Nephron progenitor cell (in vitro differentiated cells): ENCODE measurements at regions not wholly inside any gene's neighbourhood (a gene's known extent, or its start where the extent isn't known, plus 50 kb on each side); places are given as distances from the start of the nearest gene placed in this dataset.
A peak's percentile ranks its signal among the peaks of the same experiment; 100 is the strongest.
"Not testable (repeated sequence)": the region's sequence is repeated elsewhere in the genome, so short reads cannot be mapped to it uniquely, and the experiment has no call there.

Source experiments
- DNase-seq: peaks from one replicate; pipeline ENCODE4 v3.0.0; 2021
- H3K27ac Mint-ChIP-seq: 2 replicates; pipeline ENCODE4 v1.8.0; 2021; ENCODE audit warnings: mild to moderate bottlenecking, moderate library complexity, mixed read lengths
- H3K27me3 Mint-ChIP-seq: 2 replicates; pipeline ENCODE4 v1.8.0; 2021; ENCODE audit warnings: mild to moderate bottlenecking, low read depth, mixed read lengths; ENCODE audit not compliant: poor library complexity
- H3K36me3 Mint-ChIP-seq: 2 replicates; pipeline ENCODE4 v1.8.0; 2021; ENCODE audit warnings: low read depth, mixed read lengths
- H3K4me1 Mint-ChIP-seq: 2 replicates; pipeline ENCODE4 v1.8.0; 2021; ENCODE audit warnings: mixed read lengths
- H3K4me3 Mint-ChIP-seq: 2 replicates; pipeline ENCODE4 v1.8.0; 2021; ENCODE audit warnings: mild to moderate bottlenecking, moderate library complexity, mixed read lengths
- H3K9me3 Mint-ChIP-seq: 2 replicates; pipeline ENCODE4 v1.8.0; 2021; ENCODE audit warnings: mild to moderate bottlenecking, moderate library complexity, mixed read lengths

DNA sequence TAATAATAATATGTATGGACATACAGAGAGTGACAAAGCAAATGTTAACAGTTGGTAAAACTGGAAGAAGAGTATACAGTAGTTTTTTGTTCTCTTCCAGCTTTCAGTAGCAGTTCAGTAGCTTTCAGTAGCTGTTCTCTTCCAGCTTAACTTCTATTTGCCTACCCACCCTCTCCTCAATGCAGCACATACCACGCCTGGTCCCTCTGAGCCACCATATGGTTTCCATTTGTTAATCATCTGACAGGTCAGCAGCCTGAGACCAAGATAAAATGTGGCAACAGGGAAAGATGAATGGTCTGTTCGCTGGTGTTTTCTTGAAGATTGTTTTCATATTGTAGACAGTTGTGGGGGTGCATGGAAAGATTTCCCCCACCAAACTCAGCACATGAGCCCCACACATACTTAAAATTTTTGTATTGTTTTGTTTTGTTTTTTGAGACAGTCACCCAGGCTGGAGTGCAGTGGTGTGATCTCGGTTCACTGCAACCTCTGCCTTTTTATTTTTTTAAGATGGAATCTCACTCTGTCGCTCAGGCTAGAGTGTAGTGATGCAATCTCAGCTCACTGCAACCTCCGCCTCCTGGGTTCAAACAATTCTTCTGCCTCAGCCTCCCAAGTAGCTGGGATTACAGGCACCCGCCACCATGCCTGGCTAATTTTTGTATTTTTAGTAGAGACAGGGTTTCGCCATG, 56.8 kb downstream of the ATP6V0E2 start:
- not testable (repeated sequence) for H3K27ac Mint-ChIP-seq, H3K9me3 Mint-ChIP-seq, H3K4me3 Mint-ChIP-seq, H3K36me3 Mint-ChIP-seq, H3K27me3 Mint-ChIP-seq, H3K4me1 Mint-ChIP-seq
- peak; percentile 33 for DNase-seq

DNA sequence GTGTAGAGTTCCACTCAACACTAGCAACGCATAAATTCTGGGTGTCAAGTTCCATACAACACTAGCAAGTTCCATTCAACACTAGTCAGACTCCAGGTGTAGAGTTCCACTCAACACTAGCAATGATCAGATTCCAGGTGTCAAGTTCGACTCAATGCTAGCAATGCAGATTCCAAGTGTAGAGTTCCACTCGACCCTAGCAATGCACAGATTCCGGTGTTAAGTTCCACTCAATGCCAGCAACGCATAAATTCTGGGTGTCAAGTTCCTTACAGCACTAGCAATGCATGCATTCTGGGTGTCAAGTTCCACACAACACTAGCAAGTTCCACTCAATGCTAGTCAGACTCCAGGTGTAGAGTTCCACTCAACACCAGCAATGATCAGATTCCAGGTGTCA, 60.0 kb downstream of the ATP6V0E2 start:
- not testable (repeated sequence) for H3K4me3 Mint-ChIP-seq, H3K9me3 Mint-ChIP-seq, H3K27me3 Mint-ChIP-seq, DNase-seq, H3K36me3 Mint-ChIP-seq, H3K4me1 Mint-ChIP-seq, H3K27ac Mint-ChIP-seq

DNA sequence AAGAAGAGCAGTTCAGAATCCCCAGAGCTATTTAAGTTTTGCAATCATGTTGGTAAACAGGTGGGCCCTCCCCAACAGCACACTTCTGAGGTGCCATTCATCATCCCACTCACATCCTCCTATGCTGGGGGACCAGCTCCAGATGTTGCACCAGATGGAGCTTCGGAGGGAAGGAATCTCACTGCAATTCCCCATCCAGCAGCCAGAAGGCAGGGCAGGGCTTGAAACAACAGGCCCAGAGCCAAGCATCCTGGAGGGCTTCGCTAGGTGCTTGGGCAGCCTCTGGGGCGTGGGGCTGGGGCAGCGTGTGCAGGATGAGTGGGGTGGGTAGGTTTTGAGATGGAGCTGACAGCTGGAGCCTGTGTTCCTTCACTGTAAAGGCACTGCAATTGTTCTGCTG, 73.6 kb downstream of the ATP6V0E2 start:
- not testable (repeated sequence) for H3K9me3 Mint-ChIP-seq, H3K27me3 Mint-ChIP-seq

DNA sequence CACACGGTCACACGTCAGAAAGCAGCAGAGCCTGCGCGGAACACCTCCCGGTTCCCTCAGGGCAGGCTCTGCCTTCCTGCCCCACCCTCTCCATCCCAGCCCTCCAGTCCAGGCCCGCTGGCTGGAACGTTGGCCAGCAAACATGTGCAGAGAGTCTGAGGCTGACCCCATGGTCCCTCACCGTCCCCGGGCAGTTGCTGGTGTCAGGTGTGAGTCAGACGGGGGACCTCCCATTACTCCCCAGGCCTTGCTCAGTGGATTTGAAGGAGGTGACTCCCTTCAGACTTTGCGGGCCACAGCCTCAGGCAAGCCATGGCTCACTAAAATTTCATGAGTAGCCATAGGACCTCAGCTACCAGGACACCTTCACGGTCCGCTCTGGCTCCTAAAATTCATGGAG, 74.7 kb downstream of the ATP6V0E2 start:
- not testable (repeated sequence) for H3K4me1 Mint-ChIP-seq, H3K4me3 Mint-ChIP-seq, H3K27me3 Mint-ChIP-seq, H3K27ac Mint-ChIP-seq, H3K9me3 Mint-ChIP-seq, H3K36me3 Mint-ChIP-seq, DNase-seq

More for the DNA sequence above, 73.6 kb downstream of the ATP6V0E2 start:
- not testable (repeated sequence) for H3K4me3 Mint-ChIP-seq, H3K27ac Mint-ChIP-seq, DNase-seq, H3K36me3 Mint-ChIP-seq, H3K4me1 Mint-ChIP-seq

DNA sequence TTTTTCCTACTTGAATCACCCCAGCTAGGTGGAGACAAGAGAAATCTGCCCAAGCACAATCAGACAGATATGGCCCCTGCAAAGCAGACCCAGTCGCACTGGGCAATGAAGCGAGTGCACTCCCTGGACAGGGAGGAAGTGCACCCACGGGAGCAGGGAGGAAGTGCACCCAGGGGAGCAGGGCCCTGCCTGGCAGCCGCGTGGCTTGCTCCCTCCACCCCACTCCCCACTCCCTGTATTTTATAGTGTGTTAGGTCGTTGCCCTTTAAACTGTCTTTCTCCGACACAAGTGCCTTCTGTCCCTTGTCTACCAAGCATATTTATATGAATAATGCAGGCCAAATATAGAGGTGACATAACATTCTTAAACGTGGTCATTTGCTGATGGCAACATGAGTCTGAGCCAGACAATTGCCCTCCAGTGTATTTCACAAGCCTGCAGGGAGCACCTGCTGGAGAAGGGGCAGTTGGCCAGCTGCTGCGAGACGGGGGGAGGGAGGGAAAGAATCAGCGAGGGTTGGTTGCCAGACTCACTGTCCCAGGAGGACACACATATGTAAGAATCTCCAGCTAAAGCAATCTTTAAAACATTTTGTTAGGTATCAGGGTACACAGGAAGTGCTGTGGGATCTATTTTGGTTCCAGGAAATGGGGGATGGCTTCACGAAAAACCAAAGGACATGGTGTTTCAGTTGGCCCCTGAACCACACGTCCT, 76.3 kb downstream of the ATP6V0E2 start:
- H3K27ac Mint-ChIP-seq, H3K4me1 Mint-ChIP-seq, H3K4me3 Mint-ChIP-seq, H3K27me3 Mint-ChIP-seq, H3K36me3 Mint-ChIP-seq, DNase-seq, H3K9me3 Mint-ChIP-seq: not testable (repeated sequence)

DNA sequence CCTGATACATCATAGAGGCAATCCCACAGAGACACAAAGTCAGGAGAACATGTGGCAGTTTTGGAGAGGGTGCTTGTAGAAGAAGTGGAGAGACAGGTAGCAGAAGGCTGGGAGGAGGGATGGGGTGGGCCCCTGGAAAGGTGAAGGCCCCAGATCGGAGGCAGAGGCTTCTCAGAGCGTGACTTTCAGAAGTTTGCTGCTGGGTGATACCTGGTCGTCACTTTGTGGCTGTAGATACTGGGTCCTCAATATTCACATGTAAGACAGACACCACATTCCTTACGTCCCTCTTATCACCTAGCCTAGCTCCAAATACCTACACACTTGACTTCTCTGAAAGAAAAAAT, 76.8 kb downstream of the ATP6V0E2 start:
- not testable (repeated sequence) for H3K27me3 Mint-ChIP-seq, H3K36me3 Mint-ChIP-seq, H3K27ac Mint-ChIP-seq, H3K4me1 Mint-ChIP-seq, H3K4me3 Mint-ChIP-seq, DNase-seq, H3K9me3 Mint-ChIP-seq

DNA sequence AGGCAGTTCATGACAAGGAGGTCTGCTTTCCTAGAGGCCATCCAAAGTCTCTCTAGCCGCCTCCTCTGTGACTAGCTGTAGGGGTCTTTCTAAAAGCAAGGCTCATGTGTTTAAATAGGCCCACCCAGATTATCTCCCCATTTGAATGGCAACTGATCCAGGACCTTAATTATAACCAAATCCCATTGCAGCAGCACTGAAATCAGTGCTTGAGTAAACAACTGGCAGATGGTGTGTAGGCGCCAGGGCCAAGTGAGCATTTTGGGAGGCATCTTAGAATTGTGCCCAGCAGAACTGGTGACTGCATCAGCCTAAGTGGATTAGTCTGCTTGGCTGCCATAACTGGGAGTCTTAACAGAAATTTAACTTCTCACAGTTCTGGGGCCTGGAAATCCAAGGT, 77.8 kb downstream of the ATP6V0E2 start:
- H3K4me1 Mint-ChIP-seq, H3K9me3 Mint-ChIP-seq, DNase-seq, H3K4me3 Mint-ChIP-seq, H3K36me3 Mint-ChIP-seq, H3K27ac Mint-ChIP-seq, H3K27me3 Mint-ChIP-seq: not testable (repeated sequence)

DNA sequence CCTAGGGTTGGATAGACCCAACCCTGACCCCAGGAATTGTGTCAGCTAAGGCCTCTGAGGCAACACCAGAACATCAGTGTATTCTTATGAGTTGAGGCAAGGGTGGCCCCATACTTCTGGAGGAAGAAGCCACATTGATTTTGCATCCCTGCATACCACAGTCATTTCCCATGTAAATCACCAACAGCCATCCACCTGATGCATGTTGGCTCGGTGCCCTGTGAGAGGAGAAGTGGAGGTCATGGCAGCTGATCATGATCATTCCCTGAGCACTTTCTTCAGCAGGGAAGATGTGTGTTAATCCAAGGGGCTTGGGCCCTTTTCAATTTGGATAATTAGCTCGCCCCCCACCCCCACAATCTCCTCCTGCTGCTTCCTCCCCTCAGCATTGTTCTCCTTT, 85.1 kb downstream of the ATP6V0E2 start:
- H3K9me3 Mint-ChIP-seq, H3K4me3 Mint-ChIP-seq, H3K36me3 Mint-ChIP-seq, DNase-seq, H3K27ac Mint-ChIP-seq, H3K4me1 Mint-ChIP-seq: not testable (repeated sequence)
- peaks cover 14% of the 10 kb centered on the region for H3K27me3 Mint-ChIP-seq

DNA sequence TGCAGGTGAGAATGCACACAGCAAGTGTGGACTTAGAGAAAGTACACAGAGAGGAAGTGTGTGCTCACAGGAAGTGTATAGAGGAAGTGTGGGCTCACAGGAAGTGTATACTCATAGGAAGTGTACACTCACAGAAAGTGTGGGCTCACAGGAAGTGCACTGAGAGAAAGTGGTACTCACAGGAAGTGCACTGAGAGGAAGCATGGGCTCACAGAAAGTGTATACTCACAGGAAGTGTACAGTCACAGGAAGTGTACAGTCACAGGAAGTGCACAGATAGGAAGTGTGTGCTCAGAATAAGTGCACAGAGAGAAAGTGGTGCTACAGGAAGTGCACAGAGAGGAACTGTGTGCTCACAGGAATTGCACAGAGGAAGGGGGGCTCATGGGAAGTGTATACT, 87.1 kb downstream of the ATP6V0E2 start:
- not testable (repeated sequence) for H3K4me3 Mint-ChIP-seq, H3K36me3 Mint-ChIP-seq, H3K27ac Mint-ChIP-seq, H3K9me3 Mint-ChIP-seq, DNase-seq, H3K4me1 Mint-ChIP-seq
- H3K27me3 Mint-ChIP-seq: peaks cover 14% of the 10 kb centered on the region

DNA sequence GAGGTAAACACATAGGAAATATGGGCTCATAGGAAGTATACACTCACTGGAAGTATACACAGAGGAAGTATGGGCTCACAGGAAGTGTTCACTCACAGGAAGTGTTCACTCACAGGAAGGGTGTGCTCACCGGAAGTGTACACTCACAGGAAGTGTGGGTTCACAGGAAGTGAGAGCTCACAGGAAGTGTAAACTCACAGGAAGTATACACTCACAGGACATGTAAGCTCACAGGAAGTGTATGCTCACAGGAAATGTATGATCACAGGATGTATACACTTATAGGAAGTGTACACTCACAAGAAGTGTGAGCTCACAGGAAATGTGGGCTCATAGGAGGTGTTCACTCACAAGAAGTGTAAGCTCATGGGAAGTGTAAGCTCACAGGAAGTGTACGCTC, 88.1 kb downstream of the ATP6V0E2 start:
- H3K36me3 Mint-ChIP-seq, DNase-seq, H3K27ac Mint-ChIP-seq, H3K4me3 Mint-ChIP-seq, H3K9me3 Mint-ChIP-seq, H3K4me1 Mint-ChIP-seq: not testable (repeated sequence)
- H3K27me3 Mint-ChIP-seq: peaks cover 14% of the 10 kb centered on the region

DNA sequence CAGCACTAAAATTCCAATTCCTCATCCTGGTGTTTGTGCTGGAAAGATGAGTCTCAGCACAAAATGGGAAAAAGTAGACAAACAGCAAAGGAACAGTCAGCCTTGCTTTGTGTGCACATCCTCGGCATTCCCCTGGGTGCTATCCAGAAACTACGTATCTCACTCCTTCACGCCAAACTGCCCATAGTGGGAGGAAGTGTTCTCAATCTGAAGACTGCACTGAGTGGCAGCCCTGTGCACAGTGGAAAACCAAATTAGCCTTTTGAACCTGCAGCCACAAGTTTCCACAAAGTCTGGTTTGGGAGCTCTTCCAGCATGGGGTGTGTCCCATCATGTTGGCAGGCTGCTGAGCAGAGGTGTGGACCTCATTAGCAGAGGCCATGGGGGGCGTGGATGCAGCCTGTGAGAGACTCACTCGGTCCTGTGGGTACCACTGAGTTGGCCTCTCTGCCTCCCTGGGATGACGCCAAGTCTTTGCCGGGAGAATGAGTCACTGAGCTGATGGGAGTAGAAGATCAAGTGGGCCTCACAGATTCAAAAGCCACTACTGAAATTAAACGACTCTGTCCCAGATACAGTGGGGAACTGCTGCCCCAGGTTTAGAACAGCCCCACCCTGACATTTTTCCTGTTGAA, 89.0 kb downstream of the ATP6V0E2 start:
- DNase-seq, H3K4me1 Mint-ChIP-seq, H3K4me3 Mint-ChIP-seq, H3K9me3 Mint-ChIP-seq, H3K27ac Mint-ChIP-seq, H3K36me3 Mint-ChIP-seq: not testable (repeated sequence)
- H3K27me3 Mint-ChIP-seq: peaks cover 14% of the 10 kb centered on the region

DNA sequence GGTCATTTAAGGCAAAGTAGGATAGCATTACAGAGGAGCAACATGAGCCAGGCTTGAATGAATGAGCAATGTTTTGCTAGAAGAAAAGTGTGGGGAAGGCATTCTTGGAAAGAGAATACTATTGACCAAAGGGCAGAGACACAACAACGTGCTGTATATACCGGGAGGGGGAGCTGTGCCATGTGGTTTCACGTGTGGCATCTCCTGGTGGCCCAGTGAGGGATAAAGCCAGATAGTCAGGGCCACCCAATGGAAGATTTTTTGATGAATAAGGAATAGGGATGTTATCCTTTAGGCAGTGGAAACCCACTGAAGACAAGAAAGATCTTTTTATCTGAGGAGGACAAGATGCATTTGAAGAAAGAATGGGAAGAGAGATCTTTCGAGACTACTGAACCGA, 90.2 kb downstream of the ATP6V0E2 start:
- H3K4me3 Mint-ChIP-seq, H3K27ac Mint-ChIP-seq, H3K9me3 Mint-ChIP-seq, H3K27me3 Mint-ChIP-seq, H3K4me1 Mint-ChIP-seq, H3K36me3 Mint-ChIP-seq, DNase-seq: not testable (repeated sequence)

DNA sequence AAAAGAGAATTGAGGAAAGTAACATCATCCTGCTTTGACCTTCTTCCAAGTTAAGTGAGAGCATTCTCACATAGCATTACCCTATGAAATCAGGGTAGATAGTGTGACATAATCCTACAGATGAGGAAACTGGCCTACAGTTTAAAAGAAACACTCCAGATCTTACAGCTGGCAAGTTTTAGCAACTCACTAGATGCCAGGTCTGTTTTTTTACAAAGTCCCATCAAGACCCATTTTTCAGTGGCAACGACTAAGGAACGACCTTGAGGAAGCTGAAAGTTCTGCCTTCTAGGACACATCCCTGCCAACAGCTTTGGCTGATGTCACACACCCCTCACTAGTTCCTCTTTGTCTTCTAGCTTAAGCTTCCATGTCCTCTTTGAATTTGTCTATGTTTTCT, 92.7 kb downstream of the ATP6V0E2 start:
- not testable (repeated sequence) for H3K4me1 Mint-ChIP-seq, H3K9me3 Mint-ChIP-seq, H3K27ac Mint-ChIP-seq, H3K4me3 Mint-ChIP-seq, DNase-seq, H3K27me3 Mint-ChIP-seq, H3K36me3 Mint-ChIP-seq

DNA sequence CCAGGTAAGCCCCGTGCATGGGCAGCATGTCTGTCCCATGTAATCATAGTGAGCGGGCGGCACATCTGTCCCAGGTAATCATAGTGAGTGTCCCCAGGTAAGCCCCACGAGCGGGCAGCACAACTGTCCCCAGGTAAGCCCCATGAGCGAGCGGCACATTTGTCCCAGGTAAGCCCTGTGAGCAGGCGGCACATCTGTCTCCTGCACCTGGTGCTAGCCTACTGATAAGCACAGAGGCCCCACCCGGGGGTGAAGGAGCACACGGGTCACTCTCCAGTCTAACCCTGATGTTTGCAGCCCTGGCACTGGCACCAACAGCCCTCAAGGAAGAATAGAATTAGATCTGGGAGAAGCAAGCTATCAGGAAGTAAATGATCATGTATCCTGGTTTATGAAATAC, 99.2 kb downstream of the ATP6V0E2 start:
- H3K4me3 Mint-ChIP-seq, H3K27ac Mint-ChIP-seq, H3K4me1 Mint-ChIP-seq, H3K36me3 Mint-ChIP-seq, DNase-seq, H3K9me3 Mint-ChIP-seq: not testable (repeated sequence)
- H3K27me3 Mint-ChIP-seq: peaks cover 15% of the 10 kb centered on the region

DNA sequence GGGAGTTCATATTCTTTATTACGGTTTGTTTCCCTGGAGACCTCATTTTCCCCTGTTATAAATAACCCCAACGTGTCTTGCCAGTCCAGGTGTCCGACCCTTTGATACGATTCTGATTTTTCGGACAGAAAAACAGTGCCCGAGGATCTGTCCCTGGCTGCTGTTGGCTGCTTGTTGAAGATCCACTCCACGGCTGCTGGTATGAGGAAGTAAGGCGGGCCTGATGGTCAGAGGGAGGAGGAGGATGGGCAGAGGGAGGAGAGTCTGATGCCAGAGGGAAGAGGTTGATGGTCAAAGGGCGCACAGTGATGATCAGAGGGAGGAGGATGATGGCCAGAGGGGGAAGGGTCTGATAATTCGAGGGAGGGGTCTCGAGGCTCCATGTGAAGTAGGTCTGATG, 99.9 kb downstream of the ATP6V0E2 start:
- not testable (repeated sequence) for H3K36me3 Mint-ChIP-seq, H3K9me3 Mint-ChIP-seq, DNase-seq, H3K4me1 Mint-ChIP-seq, H3K4me3 Mint-ChIP-seq, H3K27ac Mint-ChIP-seq
- peaks cover 15% of the 10 kb centered on the region for H3K27me3 Mint-ChIP-seq
